ENCODE measurements at regions not wholly inside any gene's neighbourhood (a gene's known extent, or its start where the extent isn't known, plus 50 kb on each side); places are given as distances from the start of the nearest gene placed in this dataset.

- no peak overlapping the region for H2AFZ ChIP-seq
- TF ChIP-seq CTCF (conservative IDR thresholded peaks at IDR 0.05) (no peak), EZH2 (IDR thresholded peaks at IDR 0.05; ENCODE audit: low read depth) (no peak)
- H3K9me2 ChIP-seq (ENCODE audit: insufficient read depth), result no peaks in the 10 kb centered on the region; the same call in 1 of the 2 replicates
- no peaks in the 10 kb centered on the region for H3F3A ChIP-seq (ENCODE audit: insufficient read depth, low read depth)
- H4K20me1 ChIP-seq (ENCODE audit: insufficient read depth), result no peaks in the 10 kb centered on the region
- POLR2A ChIA-PET (ENCODE audit: unreplicated experiment), result no interaction called here
- no peaks in the 10 kb centered on the region for H3K79me2 ChIP-seq (ENCODE audit: low read depth)
- CTCF ChIA-PET, result no interaction called here
- no peak overlapping the region for H3K4me3 ChIP-seq
- DNase-seq, result no peak
- no peaks in the 10 kb centered on the region for H3K36me3 ChIP-seq (ENCODE audit: low read depth)
- H3K27me3 ChIP-seq (ENCODE audit: insufficient read depth, low read depth), result no peaks in the 10 kb centered on the region
- no peak overlapping the region for H3K4me2 ChIP-seq
- H3K4me1 ChIP-seq (replicated peaks; ENCODE audit: insufficient read depth), result no peaks in the 10 kb centered on the region
- H3K9me3 ChIP-seq (ENCODE audit: insufficient read depth, low read depth), result no peaks in the 10 kb centered on the region
- BruUV-seq (replicated peaks), result no TSS peak
- intact Hi-C loops (cut with micrococcal nuclease; ENCODE audit: unreplicated experiment), result no loop called here
- no peak overlapping the region for H3K27ac ChIP-seq
Observed at GRCh38 chr18:64852281-64852680, 703.4 kb upstream of the LINC00305 start.

- Histone ChIP-seq H4K20me1 (ENCODE audit: insufficient read depth) (no peaks in the 10 kb centered on the region), H3K27me3 (ENCODE audit: insufficient read depth, low read depth) (no peaks in the 10 kb centered on the region), H3K9me2 (ENCODE audit: insufficient read depth) (no peaks in the 10 kb centered on the region; the same call in 1 of the 2 replicates), H3K36me3 (ENCODE audit: low read depth) (no peaks in the 10 kb centered on the region), H2AFZ (no peak overlapping the region), H3K9me3 (ENCODE audit: insufficient read depth, low read depth) (no peaks in the 10 kb centered on the region), H3K4me2 (no peak overlapping the region), H3K79me2 (ENCODE audit: low read depth) (no peaks in the 10 kb centered on the region), H3F3A (ENCODE audit: insufficient read depth, low read depth) (no peaks in the 10 kb centered on the region), H3K4me1 (replicated peaks; ENCODE audit: insufficient read depth) (no peaks in the 10 kb centered on the region), H3K27ac (no peak overlapping the region), H3K4me3 (no peak overlapping the region)
- POLR2A ChIA-PET (ENCODE audit: unreplicated experiment), result no interaction called here
- no peak for DNase-seq
- BruUV-seq (replicated peaks), result no TSS peak
- TF ChIP-seq CTCF (conservative IDR thresholded peaks at IDR 0.05), result no peak
- TF ChIP-seq EZH2 (IDR thresholded peaks at IDR 0.05; ENCODE audit: low read depth), result no peak
- intact Hi-C loops (cut with micrococcal nuclease; ENCODE audit: unreplicated experiment), result no loop called here
- CTCF ChIA-PET, result no interaction called here
Observed at GRCh38 chr18:64851726-64852125, 702.8 kb upstream of the LINC00305 start.

- Histone ChIP-seq H4K20me1 (ENCODE audit: insufficient read depth) (no peaks in the 10 kb centered on the region), H3K27me3 (ENCODE audit: insufficient read depth, low read depth) (no peaks in the 10 kb centered on the region), H2AFZ (no peak overlapping the region), H3F3A (ENCODE audit: insufficient read depth, low read depth) (no peaks in the 10 kb centered on the region), H3K4me1 (replicated peaks; ENCODE audit: insufficient read depth) (no peaks in the 10 kb centered on the region), H3K4me3 (no peak overlapping the region), H3K27ac (no peak overlapping the region), H3K4me2 (no peak overlapping the region), H3K9me2 (ENCODE audit: insufficient read depth) (no peaks in the 10 kb centered on the region; the same call in 1 of the 2 replicates), H3K79me2 (ENCODE audit: low read depth) (no peaks in the 10 kb centered on the region), H3K9me3 (ENCODE audit: insufficient read depth, low read depth) (no peaks in the 10 kb centered on the region), H3K36me3 (ENCODE audit: low read depth) (no peaks in the 10 kb centered on the region)
- TF ChIP-seq EZH2 (IDR thresholded peaks at IDR 0.05; ENCODE audit: low read depth) (no peak), CTCF (conservative IDR thresholded peaks at IDR 0.05) (no peak)
- intact Hi-C loops (cut with micrococcal nuclease; ENCODE audit: unreplicated experiment), result no loop called here
- no peak for DNase-seq
- CTCF ChIA-PET, result no interaction called here
- BruUV-seq (replicated peaks), result no TSS peak
- POLR2A ChIA-PET (ENCODE audit: unreplicated experiment), result no interaction called here
Observed at GRCh38 chr18:64850791-64851190, 701.9 kb upstream of the LINC00305 start.

All from PC-9 (cell line).